ENCODE measurements at regions not wholly inside any gene's neighbourhood (a gene's known extent, or its start where the extent isn't known, plus 50 kb on each side); places are given as distances from the start of the nearest gene placed in this dataset.

DNA sequence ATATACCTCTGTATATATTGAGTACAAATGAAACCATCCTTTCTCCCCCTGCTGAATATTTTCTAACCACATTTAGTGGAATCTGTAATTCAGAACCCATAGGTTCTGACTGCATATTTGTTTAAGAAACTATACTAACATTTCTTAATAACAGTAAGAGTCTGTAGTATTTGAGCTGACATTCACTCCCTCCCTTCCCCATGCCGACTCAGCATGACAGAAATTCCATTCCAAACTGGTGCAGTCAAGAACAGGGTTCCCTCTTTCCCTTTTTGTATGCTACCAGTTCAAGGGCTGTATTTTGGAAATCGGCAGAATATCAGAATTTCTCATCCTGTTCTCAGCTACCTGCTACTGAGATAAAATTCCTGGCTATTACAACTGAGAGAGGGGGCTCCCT is 796.6 kb upstream of the DPPA4 start:
- no peak for DNase-seq

DNA sequence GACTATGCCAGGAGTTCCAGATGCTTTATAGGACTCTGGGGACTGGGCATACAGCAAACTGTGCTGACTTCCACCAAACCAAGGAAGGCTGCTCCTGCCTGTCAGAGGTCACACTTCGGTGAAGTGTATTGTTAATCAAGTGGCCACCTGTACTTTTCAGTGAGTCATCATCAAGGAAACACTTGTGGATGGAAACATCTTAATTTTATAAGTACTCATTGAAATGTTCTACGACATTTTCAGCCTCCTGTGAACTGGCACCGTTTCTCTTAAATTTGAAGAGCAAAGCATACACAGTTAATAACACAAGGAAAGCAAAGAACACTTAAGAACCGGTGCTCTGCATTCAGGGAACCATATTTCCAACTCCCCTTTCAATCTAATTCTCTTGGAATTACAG is 801.7 kb upstream of the DPPA4 start:
- DNase-seq, result no peak

DNA sequence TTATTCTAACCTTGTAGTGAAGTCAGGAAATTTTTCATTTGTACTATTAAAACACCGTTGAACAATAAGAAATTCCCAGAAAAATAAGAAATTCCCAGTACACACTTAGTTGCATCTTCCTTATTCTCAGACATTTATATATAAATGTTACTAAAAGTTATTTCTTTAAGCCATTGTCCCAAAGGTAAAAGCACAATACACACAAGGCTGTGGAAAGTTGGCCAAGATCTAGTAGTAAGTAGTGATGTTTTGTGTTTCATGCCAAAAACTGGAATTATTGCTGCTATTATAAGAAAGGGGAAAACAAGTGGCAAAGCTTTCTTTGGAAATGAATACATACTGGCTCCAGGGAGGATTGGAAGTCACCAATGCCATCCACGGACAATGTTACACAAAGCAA is 802.5 kb upstream of the DPPA4 start:
- no peak for DNase-seq

DNA sequence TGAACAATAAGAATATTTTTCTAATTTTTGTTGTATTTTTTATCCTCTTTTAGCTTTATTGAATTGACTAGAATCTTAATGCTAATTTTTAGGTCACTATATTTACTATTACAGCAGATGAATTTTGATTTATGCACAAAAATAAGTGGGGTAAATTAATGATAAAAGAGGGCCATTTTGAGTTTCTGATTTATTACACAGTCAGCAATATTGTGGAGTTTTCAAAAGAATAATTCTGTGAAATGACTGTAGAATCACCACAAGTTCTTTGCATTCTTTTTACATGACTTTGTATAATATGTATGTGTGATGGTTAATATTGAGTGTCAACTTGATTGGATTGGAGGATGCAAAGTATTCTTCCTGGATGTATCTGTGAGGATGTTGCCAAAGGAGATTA is 812.4 kb upstream of the DPPA4 start:
- no peak for DNase-seq

DNA sequence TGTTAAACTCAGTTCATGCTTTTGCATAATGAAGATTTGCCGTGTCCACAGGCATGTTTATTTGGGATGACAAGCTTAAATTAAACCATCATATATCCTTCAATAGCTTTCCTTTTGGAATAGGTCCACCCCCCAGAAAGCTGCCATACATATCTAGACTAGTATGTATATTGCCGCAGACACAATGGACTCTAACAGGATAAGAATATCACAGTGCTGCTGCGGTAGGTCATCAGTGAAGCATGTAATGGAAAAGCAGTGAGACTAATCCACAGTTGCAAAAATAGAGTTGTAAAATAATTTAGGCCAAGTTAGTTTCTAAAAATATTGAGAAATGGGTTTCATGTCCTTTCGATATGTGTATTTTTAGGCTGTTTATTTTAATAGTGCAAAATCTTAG is 819.9 kb upstream of the DPPA4 start:
- DNase-seq, result no peak

DNA sequence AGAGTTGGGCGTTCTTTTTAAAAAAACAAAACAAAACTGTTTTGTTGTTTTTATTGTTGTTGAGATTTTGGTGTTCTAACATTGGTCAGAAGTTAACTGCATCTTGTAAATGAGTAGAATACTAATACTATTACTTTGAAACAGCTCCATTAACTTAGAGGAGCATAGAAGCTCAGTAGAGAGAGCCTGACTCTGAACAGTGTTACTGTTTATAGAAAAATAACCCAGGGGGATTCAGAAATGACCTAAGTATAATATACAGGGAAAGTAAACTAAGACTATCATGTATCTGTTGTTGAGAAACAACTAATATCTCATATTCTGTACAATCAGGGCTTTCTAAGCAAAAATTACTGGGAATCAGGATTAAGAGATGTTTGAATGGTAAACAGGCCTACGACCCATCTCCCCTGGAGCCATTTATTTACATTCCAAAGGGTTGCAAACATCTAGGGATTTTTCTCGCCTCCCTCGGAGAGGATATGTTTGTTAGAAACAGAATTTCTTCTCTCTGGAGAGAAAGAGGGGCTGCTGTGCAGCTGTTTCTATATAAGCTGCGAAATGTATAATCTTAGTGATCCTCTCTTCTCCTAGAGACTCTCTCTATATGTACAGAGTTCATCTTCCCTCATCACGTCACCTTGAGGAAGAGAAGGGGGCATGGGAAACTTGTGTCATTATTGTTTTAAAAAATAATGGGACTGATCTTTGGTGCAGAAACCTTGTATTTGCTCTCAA is 827.5 kb upstream of the DPPA4 start:
- no peak for DNase-seq

DNA sequence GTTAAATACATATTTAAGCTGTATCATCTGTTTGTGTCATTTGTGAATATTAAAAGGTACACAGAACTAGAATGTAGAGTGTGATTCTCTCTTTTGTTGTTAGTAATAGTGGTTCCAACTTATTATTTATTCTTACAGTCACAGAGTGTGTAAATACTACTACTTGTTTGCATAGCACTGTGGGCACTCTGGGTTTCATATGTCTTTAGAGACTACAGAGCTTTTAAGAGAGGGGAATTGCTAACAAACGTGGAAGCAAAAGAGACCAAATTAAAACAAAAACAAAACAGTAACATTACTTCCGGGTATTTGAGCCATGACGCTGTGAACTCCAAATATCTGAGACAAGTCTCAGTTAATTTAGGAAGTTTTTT is 828.0 kb upstream of the DPPA4 start:
- no peak for DNase-seq

DNA sequence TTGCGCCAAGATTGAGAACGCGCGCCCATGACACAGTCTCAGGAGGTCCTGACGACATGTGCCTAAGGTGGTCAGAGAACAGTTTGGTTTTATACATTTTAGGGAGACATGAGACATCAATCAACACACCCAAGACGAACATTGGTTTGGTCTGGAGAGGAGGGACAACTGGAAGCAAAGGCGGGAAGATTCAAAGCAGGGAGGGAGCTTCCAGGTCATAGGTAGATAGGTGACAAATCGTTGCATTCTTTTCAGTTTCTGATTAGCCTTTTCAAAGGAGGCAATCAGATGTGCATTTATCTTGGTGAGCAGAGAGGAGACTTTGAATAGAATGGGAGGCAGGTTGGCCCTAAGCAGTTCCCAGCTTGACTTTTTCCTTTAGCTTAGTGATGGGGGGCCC is 828.4 kb upstream of the DPPA4 start:
- no peak for DNase-seq

DNA sequence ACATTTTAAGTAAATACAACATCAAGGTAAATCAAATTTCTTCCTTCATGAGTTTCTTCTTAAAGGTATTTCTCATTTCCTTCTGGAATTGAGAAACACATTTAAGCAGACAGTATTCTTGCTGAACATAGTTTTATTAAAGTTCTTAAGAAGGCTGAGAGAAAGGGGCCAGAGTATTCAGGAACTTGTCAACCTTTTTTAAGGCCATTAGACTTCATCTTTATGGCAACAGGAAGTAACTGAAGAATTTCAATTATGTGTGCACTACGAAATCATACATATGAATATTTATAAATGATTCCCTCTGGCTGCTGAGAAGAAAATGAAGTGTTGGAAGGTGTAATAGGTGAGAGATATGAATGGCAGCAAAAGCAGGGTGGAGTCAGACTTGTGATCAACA is 829.4 kb upstream of the DPPA4 start:
- no peak for DNase-seq

DNA sequence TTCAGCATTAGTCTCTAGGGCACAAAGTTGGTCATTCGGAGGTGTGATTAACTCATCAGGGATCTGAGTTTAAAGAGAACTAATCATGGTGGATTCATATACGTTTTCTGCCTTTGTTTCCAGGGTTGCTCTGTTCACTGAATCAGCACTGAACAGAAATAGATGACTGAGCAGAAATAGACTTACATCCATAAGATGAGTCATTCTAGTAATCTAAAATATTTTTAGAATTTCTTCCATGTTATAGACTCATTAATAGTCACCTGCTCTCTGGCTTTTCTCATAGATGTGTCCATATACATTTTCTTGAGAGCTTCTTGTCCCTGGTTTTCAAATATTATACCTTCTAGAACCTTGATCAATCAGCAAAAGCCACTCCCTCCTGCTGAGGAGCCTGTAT is 837.6 kb upstream of the DPPA4 start:
- DNase-seq, result no peak

DNA sequence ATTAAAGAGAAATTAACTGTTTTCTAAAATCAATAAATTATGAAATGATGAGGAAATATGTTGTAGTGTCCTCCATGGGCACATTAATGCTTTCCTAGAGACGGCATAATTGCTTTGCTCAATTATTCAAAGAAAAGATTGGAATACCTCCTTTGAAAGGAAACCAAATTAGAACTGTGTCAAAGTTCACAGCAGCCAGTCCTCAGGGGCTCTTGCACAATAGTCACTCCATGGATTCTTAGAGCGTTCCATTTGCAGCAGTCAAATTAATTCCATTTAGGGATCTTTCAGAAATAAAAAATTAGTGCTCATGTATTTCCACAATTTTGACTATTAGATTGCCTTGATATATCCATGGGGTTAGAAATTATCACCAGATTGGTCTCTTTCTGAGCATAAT is 841.6 kb upstream of the DPPA4 start:
- DNase-seq, result no peak

DNA sequence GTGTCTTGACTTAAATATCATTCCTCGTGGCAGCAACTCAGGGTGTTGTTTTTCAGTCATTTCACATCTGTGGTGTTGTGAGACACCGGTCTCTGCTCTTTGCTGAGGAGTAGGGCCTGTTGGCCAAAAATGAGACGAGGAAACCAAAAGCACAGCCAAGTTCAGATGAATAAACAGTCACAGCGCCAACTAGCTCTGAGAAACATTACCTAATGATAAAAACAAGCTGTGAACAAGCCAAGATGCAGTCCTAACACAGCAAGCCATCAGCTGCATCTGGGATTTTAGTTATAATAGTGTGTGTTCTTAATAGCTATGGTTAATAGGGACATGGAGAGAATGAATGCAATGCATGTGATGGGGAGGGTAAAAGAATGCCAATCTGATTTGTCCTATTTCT is 843.4 kb upstream of the DPPA4 start:
- no peak for DNase-seq

DNA sequence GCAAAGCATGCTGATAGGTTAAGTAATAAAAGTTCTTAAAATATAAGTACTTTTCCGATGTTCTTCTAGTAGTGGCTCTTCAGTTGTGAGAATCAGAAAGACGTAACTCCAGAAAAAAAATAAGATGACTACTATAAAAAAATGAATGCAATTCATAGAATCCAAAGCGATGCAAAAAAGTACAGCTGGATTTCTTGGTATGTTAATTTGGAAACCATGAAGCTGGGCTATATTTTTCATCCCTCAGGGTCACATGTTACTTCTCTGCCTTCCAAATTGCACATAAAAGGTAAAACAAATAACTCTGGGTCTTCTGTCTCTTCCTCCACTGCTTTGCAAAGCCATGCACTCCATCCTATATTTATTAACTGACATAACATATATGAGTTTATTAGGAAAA is 843.9 kb upstream of the DPPA4 start:
- DNase-seq, result no peak

DNA sequence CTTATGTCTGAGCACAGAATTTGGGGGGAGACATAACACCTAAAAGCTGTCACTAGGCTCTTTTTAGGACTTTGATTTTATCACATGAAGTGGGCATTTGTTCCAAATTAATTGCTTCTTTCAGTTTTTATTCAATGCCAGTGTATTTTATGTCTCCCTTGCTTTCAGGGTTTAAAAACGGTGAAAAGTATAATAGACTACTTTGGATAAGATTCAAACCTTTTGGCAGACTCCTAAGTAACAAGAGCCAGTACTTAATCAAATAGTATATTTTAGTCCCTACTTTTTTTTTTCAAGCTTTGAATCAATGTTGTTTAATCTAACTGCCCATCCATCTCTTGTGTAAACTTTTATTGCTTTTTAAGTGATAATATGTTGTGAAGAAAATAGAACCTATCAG is 847.2 kb upstream of the DPPA4 start:
- no peak for DNase-seq

DNA sequence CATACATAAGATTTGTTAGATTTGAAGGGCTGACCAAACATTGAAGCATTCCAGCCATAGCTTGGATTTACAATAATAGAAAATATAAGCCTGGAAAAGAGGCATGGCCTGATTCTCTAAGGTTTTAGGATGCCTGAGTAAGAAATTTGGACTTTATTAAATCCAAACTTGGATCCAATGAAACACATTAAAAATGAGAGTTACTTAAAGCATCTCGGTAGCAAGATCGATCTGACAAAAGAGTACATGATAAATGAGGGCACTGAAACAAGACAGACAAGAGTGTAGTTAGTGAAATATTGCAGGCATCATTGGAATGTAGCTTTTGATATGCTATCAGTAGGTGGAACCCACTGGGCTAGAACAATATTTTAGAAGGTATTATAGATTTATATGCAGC is 855.7 kb upstream of the DPPA4 start:
- DNase-seq, result no peak

DNA sequence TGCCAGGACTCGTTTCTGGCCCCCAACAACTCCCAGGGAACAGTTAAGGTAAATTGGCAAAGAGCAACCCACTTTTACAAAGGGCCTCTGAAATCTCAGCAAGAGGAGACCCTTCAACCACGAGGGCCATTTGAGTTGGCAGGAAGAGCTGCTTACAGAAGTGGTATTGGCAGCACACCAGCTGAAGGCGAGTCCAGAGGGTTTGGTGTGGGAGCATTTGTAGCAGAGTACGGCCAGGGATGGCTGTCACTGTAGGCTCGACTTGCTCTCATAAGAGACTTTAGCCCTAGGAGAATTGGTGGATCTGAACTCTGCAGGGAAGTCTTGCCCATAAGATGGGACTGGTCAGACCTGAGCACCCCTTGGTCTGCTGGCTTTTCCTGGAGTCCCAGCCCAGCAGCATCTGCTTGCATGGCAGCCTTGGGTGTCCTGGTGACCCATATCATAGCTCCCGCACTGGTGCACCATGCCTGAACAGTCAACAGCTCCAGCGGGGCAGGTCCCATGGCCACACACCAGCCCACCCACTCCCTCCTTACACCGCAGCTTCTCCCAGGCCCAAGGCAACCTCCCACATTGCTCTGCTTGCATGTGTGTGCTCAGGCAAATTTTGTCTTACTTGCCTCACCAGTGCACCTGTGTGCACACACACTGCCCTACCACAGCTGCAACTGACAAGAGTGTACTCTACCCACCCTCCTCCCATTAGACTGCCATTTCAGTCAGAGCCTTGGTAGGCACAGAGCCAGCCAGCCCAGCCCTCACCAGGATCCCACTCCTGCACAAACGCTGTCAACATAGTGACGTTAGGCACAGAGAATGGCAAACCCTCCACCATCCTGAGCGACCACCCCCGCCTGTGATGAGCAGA is 861.6 kb upstream of the DPPA4 start:
- DNase-seq, result no peak

DNA sequence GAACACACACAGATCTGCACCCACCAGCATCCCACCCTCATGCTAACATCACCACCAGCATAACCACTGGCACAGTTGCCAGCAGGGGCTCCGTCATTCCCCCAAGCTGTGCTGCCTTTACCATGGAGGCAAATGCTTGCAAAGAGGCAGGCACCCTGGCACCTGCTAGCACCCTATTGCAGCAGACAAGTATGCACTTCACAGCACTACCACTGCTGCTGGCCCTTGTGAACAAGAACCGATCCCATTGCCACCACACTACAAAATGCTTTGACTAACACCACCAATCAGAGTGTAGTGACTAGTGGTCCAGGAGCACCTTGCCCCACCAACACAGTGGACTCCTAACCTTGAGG is 862.2 kb upstream of the DPPA4 start:
- no peak for DNase-seq

DNA sequence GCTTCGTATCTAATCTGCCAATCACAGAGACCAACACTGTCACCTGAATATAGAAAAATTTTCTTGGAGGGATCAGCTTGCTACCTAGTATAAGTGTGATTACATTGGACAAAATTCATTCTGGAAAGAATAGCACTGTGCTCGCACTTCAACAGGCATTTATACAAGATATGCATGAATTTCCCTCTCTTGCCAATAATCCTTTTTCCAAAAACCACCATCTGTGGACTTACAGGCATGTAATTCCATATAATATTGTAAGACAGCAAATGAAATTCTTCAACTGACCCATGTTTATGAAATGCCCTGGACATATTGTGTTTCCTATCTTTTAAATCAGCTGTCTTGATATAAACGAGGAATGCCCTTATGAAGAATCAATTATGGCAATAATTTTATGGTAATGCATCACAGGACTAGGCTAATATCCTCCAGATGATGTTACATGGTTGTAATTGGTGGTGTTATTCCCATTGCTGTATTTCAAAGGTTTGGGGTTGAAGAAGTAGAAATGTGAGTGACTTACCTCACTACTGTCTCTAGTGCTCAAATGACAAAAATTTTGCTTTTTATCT is 861.4 kb upstream of the NECTIN3 start:
- DNase-seq, result no peak

DNA sequence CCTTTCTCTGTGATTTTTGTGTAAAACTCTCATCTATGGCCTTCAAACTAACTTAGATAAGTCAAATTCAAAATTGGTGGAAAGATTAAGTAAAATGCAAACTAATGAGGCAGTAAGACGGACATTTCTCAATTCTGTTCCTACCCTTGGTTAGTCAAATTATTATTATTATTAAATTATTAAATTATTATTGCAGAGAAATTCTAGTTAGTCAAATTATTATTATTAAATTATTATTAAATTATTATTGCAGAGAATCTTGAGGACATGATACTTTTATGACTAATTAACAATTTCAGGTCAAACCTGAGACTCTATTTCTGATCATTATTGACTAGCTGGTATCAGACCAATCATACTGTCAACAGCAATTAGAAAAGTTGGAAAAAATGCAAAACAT is 845.0 kb upstream of the NECTIN3 start:
- DNase-seq, result no peak

DNA sequence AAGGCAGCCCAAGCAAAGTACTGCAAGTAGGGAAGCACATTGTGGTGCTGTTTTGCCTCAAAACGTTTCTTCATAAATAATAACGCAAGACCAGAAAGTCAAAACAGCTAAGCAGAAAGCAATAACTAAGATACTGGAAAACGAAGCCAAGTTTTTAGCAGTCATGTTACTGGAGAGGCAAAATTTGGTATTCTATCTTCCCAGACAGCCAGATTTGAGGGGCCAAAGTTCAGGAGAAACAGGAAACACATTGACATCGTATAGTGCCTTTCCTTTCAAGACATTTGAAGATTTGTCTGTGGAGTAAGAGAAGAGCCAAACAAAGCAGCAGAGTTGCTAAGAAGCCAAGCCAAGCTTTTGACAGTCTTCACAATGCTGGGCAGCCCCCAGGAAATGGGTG is 843.6 kb upstream of the NECTIN3 start:
- DNase-seq, result no peak

DNA sequence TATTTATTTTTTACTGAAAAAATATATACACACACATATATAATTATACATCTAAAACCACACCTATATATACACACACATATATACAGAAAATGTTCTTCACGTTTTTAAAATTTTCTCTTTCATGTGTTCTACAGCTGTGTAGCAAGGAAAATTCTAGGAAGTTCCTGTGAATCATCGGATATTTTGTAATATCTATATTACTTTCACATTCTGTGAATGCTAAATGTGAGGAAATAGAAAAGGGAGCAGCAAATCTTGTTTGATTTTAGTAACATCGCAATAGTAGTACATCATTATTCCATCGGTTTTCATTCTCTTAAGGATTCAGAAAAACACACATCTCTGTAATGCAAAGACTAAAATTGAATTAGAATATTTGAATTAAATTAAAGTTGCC is 836.8 kb upstream of the NECTIN3 start:
- DNase-seq, result no peak

DNA sequence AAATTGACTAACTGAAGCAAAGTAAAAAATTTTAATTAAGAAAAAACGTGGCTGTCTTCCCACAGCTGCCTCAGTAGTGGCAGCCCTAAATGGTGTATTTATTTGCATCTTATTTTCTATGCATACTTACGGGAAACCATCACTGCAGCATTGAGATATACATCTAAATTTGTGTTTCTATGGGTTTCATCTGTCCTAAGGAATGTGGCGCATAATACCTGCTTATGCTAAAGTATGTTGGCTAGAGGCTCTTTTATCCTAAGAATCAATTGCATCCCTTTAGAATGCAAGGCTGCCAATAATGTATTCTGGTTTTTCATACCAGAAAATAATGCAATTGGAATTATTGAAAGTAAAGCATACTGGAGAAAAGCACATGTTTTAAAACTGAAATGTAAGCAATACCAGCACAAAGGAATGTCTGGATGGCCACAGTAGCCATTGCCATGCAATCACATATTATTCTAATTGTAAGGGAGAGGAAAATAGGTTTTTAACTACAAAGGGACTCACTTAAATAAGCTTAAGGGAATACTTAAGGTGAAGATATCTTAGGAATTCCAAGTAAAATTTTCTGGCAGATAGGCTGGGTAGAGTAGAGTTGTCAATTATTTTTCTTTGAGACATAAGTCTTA is 834.5 kb upstream of the NECTIN3 start:
- DNase-seq, result no peak

DNA sequence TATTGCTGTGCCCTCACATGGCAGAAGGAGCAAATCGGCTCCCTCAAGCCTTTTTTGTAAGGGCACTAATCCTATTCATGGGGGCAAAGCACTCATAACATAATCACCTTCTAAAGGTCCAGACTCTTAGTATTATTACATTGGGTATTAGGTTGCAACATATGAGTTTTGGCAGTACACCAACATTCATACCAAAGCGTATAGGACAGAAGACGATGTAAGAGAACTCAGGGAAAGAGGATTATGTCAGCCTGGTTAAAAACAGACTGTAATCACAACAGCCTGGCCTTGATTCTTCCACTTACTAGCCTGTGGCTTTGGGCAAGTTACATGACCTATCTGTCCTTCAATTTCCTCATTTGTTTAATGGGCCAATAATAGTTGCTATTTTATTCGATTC is 828.5 kb upstream of the NECTIN3 start:
- DNase-seq, result no peak

DNA sequence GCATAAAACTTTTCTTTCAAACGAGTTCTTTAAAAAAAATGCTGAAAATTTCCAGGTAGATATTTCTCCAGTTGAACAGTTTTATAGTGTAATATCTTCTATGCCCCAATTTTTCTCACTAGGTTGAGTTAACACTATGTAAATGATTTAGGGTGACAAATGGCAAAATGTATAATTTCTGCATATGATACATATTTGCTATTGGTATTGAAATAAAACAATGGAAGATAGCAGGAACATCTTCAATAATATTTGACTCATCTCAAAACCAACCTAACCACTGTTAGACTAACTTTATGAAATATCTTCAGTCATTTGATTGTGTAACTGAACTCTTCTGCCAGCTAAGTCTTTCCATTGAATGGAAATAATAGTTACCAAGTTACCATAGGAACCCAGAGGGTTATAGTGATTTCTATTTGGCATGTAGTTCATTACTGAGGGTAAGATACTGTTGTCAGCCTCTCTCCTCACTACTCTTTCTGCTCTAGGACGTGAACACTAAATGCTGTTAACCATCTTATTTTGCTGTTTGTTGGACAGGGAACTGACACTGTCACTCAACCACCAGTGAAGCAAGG is 824.7 kb upstream of the NECTIN3 start:
- DNase-seq, result no peak

Data from NCI-H1930 (cell line).